ENCODE measurements at regions not wholly inside any gene's neighbourhood (a gene's known extent, or its start where the extent isn't known, plus 50 kb on each side); places are given as distances from the start of the nearest gene placed in this dataset.

DNA sequence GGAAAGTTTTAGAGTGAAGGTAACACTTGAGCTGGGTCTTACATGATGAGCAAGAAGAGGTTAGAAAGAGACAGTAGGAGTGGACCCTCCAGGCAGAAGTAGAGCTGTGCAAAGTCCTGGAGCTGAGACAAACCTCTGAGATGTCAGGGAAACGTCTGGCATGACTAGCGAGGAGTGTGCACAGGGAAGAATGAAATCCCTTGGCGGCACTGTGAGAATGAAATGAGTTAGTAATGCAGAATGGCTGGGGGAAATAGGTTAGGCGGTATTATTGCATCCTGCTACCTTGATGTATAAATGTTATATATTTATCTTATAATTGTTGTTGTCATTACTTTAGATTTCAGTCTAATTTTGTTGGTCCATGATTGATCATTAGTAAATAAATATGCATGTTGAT, 457.9 kb upstream of the CCL2 start:
- DNase-seq: no peak

DNA sequence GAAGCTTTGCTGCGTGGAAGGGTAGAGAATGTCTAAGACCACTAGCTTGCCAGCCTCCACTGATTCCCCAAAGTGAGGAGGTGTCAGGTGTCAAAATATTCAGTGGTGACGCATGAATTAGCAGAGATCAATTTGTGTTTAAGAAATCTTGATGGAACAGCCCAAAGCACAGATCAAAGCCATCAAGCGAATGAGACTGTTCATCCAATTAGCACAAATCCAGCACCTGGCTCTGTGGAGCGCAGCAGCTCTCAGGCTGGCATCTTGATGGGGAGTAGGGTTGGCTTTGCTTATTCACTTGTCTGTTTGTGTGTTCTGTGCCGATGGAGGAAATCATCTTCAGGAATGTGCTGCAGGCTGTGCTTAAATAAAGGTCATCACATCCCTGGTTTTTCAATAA, 456.8 kb upstream of the CCL2 start:
- no peak for DNase-seq

DNA sequence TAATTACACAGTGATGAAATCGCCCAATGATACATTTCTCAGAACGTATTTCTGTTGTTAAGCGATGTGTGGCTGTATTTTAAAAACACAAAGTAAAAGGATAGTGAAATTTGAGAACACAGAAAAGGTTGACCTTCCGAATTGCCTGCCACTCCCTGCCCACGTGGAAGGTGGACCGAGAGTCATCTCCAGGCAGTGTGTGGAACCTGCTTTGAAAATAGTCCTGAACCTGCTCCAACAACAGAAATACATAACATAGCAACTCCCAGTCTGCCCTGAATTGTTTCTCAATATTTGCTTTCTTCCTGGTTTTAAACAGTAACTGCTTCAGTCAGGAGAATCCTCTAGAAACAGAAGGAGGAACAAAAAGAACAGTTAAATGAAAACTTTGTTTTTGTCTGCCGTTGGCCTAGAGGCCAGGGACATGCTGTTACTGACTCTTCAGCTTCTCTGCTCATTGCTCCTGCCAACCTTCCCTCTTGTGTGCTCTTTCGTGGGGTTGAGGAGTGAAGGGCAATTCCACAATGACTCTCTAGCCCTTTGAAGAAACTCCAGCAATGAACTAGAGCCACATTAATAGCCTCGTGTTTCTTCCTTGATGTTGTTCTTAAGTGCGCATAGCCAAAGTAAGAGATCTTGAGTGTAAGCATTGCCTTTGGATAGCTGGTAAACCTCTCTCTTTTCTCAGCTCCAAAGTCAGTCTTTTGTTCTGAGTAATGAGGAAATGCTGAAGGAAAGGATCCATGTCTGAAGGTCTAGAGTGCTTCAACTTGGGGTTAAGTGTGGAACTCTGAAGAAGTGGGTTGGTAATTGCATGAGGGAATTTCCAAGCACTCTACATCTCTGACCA, 452.5 kb upstream of the CCL2 start:
- no peak for DNase-seq

DNA sequence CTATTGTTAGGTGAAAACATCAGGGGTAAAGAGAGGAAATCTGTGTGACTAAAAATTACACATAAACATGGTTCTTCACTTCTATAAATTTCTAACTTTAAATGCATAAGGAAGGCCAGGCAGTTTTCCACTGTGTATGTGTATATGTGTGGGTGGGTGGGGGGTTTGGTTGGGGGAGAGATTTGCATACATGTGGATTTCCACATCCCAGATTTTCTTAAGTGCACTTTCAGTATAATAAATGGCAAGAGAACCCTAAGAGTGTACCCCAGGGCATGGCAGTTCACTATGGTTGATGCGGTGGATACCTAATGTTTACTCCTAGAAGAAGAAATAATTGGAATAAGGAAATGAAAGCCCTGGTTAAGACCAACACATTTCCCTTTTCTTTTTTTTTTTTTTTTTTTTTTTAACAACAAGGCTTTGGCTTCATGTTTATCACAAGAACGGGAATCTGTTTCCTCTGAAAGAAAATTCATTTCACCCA, 451.8 kb upstream of the CCL2 start:
- no peak for DNase-seq

DNA sequence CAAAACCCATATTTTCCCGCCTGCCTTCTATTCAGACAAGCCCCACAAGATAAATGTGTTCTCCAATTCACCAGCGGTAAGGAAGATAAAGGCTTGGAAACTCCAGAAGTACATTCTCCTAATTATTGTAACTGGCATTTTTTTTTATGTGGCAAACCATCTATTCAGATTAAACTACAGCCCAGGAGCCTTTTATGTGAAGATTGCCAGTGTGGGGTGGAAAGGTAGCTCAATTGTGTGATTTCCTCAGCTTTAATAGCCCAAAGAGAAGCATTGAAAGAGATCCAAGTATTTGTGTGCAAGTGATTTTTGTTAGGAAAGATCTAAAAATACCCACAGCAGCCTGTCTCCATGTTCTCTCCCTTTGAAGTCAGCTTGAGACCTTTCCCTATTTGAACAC, 451.4 kb upstream of the CCL2 start:
- DNase-seq: no peak

DNA sequence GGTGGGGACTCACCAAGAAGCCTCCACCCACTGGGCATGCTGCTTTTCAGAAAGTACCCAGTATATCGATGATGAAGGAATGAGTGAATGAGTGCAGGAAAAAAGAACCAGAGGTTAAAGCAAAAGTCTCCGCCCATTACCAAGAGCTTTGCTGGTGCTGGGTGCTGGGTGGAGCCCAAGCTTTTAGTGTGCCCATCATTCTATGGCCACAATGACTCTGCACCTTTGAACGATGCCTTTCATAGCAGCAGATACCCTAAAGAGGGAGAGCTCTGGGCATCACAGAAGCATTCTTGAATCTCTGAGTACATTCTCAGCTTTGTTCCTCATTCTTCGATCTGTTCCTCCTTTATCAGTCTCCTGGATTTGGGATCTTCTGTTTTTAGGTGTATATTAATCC, 450.7 kb upstream of the CCL2 start:
- DNase-seq: no peak

DNA sequence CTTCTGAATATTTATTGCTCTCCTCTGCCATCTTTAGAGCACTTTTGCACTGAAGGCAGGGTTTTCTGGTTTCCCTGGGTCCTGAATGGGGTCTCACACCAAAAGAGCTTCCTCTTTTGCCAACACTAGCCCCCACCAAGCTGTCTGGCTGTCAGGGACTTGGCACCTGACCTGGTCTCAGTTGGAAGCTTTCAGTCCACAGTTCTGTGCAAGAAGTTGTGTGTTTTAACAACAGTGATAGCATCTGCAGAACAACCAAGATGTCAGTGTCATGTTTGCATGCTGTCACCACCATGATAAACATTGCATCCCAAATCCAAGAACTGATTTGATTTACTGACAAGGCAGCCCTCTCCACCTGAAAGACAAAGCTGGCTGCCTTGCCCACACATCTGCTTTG, 448.5 kb upstream of the CCL2 start:
- no peak for DNase-seq

DNA sequence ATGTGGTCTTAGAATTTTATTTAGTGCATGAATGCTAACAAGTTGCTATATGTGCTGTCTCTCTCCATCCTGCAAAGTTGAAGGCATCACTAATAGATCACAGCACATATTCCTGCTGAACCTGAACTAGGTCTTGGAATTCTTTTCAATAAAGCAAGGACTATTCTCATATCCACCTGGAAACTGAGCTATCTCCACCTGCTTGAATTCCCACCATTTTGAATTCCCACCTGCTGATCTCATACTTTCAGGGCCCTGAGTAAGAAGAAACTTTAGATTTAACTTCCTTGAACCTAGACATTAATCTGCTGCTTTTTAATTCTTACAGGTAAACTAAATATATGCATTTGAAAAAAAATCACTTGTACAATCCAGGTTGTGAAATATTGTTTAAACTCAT, 445.3 kb upstream of the CCL2 start:
- DNase-seq: no peak

DNA sequence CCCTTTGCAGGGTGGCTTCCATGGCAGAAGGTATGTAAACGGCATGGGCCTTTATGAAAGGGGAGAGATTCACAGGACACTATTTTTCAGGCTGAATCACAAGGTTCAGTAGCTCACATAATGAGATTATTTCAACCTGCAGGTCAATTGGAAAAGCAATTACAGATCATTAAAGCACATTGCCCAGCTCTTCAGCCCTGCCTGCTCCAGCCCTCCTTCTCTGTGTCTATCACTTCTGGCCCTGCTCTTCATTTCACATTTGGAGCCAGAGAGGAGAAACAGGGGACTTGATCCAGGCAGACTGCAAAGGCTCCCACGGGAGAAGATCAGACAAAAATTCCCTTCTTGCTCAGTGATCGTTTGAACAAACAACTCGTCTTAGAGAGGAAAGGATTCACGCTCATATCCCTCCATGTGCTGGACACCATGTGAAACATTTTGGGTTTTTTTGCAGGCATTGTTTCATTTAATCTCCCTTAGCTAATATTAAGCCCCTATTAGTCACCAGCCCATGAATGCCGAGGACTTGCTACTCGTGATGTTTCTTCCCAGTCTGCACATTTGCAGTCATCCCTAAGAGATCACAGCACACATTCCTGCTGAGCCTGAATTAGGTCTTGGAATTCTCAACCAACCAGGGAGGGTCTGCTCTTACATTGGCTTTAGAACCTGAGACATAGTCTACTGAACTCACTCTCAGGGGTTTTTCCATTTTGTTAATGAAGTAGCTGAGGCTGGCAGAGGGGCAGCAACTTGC, 443.9 kb upstream of the CCL2 start:
- no peak for DNase-seq

DNA sequence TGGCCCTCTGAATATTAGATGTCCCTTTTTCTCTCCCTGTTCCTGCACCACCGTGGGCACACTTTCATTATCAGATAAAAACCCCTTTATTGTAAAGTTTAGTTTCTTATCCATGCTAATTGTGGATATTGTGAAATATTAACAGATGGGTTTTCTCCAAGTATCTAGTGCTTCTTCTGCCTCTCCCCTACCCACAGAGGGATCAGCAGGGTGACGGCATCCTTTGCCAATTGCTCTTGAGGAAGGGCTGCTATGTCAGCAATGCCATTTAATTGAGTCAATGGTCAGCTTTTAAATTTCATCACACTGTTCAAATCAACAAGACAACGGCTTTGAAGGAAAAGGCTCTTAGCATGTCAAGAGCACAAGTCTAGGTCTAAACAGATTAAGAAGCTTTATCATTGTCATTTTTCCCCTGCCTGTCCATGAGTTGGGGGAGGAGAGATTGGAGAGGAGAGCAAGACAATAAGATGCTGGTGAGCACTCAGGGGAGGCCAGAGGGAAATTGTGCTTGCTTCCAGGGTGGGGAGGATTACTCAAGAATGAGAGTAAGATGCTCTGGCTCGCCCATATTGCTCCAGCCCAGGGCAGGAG, 443.0 kb upstream of the CCL2 start:
- DNase-seq: no peak

DNA sequence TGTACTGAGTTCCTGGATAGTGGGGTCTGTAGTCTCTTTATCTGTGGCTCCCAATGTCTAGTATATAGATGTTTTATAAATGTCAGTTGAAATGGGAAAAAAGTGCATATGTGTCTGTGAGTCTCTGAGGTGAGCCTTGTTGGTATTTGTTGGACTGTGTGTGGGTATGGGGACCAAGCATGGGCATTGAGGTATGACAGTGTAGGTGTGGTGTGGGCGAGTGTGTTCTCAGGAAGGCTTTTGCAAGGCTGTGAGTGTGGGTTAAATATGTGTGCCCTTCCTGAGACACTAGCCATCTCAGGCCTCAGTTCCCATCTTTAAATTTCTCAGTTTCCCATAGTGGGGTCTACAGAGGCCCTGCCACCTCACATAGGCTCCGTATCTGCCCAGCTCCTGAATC, 440.2 kb upstream of the CCL2 start:
- DNase-seq: no peak

DNA sequence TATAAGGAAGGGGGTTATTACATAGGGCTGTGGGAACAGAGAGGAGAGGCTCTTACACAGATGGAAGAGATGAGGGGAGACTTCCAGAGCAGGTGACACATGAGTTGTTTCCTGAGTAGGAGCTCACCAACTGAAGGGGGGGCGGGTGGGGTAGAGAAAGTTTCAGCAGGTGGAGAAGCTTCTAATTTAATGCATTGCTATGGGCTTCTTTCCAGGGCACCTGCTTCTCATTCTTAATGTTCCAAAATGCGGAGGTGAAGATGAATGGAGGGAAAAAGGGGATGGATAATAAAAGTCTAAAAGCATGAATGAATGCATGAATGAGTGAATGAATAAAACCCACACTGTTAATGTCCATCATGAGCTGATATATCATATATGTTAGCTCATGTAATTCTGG, 439.0 kb upstream of the CCL2 start:
- no peak for DNase-seq

DNA sequence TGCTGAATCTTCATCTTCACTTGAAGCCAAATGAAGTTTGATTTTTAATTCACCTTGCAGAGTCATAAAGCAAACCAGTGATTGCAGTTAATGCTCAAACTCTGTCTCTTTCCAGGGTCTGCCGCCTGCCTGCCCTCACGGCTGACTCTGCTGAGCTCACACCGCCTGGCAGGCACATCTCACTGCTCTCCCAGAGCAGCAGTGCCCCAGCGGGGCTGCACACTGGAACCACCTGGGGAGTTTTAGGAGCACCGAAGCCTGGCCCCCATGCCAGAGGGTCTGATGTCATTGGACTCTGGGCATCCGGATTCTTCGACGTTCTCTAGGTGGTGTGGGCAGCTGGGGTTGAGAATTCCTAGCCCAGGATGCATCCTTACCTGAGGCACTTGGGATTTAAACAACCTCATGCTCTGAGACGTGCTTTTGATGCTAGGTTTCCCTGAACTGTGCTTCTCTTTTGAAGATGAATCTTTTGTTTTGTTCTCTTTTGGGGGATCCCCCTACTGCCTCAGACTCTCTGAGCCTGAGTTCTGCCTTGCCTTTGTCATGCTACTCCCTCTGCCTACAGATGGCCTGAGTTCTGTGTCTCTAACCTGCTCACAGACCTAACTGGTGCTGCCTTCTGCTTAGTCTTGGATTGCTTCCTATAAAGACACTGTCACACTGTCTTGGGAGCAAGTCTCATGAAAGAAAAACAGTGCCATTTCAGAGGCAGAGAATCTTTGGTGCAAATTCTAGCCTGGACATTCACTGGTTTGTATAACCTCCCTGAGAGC, 438.1 kb upstream of the CCL2 start:
- DNase-seq: no peak

DNA sequence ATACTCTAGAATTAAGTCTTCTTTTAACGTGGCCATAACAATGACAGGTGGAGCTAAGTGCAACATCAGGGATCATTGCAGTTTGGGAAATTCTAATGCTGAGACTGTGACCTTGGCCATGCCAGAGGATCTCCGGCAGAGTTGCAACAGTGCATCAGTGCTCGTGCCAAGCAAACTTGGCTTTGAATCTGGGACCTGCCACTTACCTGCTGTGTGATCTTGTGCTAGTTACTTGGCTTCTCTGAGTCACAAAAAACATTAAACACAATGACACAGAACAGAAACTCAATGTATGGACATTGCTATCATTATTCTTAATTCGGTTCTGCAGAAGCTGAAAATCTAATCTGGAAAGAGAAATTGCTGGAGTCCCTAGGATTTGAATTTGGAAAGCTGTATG, 435.5 kb upstream of the CCL2 start:
- DNase-seq: no peak

DNA sequence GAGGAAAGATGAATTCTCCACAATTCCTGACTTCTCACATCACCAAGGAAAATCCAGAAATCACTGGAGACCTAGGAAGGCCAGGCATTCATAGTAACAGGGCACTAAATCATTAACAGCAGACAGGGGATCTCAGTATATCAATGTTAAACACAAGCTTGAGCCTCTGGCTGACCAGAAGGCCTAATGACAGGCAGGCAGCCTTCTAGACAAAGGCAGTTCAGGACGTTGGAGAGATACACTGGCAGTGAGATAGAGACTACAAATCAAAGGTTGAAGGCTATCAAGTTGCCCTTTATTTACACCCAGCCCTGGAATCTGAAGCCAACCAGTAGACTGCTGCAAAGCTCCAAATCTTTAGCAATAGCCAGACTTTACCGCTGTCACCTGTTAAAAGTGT, 422.8 kb upstream of the CCL2 start:
- DNase-seq: no peak

DNA sequence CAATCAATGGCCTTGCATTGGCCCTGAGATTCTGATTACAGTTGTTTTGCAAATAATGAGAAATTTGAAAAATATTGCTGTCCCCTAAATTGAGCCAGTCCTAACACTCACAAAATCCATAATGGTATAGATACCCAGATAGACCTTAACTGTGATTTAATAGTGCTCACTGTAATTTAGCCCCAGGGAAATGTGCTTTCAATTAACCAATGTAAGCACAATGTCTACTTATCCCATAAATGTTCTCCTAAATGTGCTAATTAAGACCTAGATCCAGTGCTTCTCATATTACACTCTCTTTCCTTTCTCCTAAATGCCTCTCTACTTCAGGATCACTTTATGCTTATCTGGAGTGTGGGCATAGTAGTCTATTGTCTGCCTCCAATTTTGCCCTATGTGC, 417.8 kb upstream of the CCL2 start:
- DNase-seq: no peak

DNA sequence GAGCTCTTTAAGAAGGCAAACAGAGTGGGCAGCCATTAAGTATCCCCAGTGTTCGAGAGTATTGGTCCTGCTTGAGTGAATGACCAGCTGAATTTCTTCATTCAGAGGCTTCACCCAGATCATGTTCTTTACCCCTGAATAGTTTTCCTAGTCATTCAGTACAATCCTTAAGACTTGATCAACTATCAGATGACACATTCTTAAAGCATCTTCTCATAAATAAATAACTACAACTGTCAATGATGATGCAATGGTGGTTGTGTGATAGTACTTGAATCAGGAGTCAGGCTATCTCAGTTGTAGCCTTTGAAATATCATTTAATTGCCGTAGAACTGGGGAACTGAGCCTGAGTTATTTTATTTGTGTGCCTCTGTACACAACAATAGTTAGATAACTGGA, 416.8 kb upstream of the CCL2 start:
- no peak for DNase-seq

DNA sequence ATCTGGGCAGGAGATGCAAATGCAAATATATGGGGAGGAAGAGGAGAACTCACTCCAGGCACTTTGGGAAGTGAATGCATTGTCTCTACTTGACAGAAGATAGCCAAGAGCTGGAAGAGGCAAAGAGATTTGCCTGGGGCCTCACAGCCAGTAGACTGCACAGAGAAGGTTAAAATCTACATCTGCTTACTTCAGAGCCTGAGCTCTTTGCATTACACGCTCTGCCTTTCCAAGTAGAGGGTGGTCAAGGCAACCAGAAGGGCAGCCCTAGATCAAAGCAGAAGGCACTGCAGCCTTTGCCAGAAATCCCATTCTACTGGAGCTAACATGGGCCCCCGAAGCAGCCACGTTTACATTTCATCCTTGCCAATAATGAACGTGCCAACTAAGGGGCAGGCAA, 407.2 kb upstream of the CCL2 start:
- DNase-seq: no peak

DNA sequence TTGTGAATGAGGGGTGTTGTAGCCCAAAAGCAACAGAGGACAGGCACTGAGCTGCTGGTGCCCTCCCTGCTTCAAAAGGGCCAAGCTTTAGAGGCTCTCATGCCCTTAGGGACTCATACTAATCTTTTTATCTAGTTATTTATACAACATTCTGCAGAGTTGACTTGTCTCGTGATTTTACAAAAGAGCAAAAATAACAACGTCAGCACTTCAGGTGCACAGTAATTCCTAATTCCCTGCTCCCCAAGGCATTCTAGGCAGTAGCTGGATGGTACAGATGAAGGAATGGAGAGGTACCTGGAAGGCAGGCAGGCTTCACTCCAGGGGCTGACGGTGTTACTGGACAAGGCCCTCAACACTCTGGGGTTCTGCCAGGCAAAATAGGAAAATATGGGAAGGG, 406.7 kb upstream of the CCL2 start:
- DNase-seq: no peak

DNA sequence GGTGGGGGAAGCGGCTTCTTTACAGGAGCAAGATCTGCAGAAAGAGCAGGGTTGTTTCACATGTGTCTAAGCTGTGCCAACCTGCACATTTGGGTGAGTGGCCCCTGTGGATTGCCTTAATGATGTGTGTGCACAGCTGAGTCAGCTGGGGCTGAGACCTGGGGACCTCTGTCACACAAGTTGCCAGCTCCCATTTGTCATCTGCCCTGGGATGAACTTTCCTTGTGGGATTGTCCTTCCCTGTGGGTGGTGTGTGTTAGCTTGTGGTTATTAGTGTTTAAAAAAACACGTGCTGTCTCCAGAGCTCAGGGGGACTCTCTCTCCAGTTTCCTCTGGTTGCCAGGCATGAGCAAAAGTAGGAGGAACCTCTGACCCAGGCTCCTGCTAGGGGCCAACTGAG, 400.5 kb upstream of the CCL2 start:
- no peak for DNase-seq

DNA sequence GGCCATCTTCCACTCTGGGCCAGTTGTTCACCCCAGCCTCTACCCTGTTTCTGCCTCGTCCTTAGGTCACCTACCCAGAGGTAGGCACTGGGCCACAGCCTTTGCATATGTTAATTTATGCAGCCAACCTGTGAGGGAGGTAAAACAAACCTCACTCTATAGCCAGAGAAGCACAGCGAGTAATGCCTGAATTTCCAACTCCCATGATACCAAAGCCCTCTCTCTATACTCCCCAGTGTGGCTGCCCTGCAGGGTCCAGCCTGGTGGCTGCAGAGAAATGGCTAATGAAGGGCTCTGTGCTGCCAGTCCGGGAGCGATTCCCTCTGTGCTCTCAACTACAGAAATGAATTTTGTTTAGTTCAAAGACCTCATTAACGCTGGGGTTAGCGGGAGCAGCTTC, 397.0 kb upstream of the CCL2 start:
- DNase-seq: no peak

DNA sequence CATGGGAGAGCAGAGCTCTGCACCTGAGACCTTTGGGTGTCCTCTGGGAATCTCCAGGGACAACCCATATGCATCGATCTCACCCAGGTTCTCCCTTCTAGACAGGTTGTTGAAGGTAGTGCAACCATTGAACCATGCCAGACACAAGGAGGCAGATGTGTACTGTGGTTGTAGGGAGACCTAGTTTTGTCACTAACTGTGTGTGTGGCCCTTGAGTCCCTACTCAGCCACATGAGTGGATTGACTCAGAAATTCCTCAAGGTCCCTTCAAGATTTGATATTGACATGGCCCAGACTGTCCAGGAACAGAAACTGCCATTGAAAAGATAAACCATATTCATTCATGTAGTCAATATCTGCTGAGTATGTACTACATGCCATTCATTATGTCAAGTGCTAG, 396.4 kb upstream of the CCL2 start:
- no peak for DNase-seq

All from activated effector memory CD4-positive, alpha-beta T cell treated with anti-CD3 and anti-CD28 coated beads, Interleukin-2, amount 50 U/mL, for 16 hours (primary cell).